NCI-H1930 (cell line): ENCODE measurements at regions not wholly inside any gene's neighbourhood (a gene's known extent, or its start where the extent isn't known, plus 50 kb on each side); places are given as distances from the start of the nearest gene placed in this dataset.

Source experiments
- DNase-seq, 2 experiments: peaks; one replicate each; lab custom pipeline; 2025; lab: John Stamatoyannopoulos, UW

DNA sequence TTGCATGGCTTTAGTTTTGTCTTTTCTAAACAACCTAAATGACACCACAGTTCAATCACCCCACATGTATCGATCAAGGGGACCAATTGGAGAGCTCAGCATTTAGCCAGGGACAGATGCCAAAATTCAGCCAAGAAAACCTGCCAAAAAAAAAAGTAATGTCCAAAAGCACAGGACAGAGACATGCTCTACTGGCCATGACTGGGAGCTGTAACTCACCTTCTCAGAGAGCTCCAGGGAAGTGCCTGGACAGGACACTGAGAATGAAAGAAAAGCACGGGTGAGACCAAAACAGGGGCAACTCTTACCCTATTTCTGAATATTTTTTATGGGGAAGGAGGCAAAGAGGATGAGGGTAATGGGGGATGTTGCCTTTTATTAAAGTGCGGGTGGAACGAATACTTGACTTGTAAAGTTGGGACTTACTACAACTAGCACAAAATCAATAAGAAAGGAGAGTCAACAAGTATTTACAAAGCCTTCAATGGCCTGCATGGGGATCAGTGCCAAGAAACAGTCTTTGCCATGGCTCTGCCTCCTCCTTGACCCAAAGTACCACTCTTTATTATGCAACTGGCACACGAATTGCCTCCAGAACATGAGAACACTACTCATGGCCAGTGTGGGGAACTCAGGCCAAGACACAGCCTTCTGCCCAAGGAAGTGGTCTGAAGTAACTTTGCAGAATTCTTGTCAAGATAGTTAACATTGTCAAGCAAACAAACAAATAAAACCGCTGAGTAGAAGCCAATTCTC lies 72.9 kb upstream of the HK2 start:
- no peak for DNase-seq

DNA sequence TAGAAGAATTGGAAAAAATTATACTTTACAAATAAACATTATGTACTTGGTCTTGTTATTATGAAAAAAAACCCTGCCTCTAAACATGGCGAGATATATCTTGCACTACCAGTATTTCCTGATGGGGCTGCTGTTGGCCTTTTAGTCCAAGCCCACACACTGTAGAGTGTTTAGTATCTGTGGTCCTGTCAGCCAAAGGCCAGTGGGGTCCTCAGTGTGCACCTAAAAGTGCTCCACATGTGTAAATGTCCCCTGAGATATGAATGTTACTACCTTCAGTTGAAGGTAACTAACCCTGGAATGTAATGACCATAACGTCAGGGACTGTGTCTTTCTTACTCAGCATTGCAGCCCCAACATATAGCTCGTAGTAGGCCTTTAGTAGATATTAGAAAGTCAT lies 71.1 kb upstream of the HK2 start:
- DNase-seq: no peak

DNA sequence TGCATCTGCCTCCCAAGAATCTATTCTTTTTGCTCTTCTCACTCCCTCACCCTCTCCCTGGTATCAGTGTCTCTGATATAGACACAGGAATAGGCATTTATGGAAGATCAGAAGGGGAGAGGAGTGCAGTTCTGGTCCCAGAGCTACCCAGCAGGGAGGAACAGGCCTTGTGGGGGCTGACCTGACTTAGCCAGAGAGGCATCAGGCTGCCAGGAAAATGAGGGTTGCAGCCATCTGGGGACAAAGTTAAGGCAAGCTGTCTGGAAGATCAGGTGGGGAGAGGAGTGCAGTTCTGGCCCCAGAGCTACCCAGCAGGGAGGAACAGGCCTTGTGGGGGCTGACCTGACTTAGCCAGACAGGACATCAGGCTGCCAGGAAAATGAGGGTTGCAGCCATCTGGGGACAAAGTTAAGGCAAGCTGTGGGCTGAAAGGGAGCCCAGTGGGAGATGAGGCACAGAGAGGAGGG lies 69.9 kb upstream of the HK2 start:
- DNase-seq: no peak

DNA sequence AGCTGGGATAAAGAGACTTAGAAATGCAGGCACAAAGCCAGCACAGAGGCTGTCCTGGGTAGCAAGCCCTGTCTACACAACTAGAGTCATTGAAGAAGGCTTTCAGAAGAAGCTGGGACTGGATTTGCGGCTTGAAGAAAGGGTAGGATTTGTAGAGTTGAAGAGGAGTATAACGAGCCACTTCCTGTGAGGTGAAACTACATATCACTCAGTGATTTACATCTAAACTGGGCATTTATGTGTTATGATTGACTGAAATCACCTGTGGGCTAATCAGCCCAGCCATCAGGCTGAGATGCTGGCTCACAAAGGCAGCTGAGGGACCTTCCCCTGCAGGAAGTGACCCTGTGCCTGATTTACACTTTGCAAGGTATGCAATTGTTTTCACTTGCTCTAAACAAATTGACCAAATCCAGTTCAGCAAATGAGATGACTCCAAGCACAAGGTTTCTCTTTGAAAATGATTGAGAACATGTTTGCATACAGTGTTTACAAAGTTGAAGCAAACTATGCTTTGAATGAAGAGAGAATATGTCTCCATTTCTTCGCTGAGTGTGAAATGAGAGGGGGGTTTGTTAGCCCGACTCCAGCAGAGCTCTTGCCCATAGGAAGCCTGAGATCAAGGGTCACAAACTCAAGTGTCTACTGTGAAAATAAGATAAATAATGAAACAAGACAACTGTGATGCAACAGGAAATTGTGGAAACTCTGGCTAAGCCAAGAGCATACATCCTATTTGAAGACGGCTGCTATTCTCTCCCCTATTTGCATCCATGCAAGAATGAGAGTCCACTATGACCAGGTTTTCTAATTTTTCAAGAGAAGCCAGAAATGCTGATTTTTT lies 69.3 kb upstream of the HK2 start:
- DNase-seq: no peak

DNA sequence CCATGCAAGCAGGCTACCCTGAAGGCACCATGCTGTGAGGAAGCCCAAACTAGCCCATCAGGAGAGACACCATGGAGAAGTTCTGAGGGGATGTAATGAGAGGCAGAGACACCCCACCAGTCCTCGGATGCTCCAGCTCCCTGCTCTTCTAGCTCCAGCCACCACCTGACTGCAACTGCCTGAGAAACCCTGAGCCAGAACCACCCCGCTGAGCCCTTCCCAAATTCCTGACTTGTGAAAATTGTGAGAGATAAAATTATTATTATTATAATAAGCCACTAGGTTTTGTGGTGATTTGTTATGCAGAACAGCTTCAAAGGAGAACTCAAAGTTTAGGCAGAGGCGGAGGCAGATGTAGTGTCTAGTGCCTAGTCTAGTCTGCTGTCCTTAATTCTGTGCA lies 67.1 kb upstream of the HK2 start:
- DNase-seq: no peak

DNA sequence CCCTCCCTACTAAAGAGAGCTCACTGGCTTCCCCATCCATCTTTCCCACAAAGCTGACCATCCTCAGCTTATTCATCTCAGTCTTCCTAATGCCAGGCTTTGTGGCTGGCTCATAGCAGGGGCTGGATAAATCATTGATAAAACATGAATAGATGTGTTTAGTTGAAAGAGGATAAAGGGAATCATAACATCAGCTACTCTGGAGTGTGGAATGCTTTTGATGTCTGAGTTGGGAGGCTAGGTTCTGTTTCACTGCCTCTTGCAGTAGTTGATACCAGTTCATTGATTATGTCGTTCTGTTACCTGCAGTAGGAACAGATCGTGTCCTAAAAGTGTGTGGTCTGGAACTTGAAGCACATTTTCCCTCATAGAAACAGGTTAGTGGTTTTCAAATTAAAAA lies 66.3 kb upstream of the HK2 start:
- no peak for DNase-seq

DNA sequence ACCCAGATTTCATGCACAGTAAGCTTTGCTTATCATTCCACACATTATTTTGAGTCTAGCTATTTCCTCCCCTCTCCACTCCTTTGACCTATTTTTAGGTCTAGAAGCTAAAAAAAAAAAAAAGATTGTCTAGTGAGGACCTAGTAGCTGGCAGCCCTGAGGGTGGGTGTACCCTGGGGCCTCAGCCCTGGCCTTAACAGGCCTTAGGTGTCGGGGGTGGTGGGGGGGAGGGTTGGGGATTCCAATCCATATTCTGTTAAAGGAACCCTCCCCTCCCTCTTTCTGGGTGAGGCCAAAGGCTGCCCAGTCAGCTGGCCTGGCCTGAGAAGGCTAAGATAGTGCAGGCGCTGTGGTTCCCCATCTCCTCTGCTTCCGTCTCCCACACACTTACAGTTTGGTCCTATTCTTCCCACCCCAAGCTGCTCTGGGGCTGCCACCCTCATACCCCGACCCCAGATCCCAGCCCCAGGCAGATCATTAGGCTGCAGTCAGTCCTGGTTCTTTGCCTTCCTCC lies 65.5 kb upstream of the HK2 start:
- no peak for DNase-seq

DNA sequence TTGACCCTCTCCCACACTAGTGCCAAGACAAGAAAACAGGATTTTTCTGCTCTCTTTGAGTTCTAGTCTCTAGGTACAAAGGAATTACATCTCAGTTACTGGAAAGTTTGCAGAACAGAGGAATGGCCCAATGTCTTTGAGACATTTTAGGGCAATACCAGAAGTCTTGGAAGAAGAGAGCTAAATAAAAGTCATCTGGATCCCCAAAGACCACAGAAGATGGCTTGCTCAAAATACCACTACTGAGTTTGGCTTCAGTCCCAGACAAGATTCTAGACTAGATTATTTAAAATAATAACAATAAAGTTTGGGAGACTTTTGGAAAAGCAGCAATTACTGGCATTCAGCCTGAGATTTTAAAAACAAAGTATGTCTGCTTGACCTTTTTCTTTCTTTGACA lies 61.9 kb upstream of the HK2 start:
- DNase-seq: no peak

DNA sequence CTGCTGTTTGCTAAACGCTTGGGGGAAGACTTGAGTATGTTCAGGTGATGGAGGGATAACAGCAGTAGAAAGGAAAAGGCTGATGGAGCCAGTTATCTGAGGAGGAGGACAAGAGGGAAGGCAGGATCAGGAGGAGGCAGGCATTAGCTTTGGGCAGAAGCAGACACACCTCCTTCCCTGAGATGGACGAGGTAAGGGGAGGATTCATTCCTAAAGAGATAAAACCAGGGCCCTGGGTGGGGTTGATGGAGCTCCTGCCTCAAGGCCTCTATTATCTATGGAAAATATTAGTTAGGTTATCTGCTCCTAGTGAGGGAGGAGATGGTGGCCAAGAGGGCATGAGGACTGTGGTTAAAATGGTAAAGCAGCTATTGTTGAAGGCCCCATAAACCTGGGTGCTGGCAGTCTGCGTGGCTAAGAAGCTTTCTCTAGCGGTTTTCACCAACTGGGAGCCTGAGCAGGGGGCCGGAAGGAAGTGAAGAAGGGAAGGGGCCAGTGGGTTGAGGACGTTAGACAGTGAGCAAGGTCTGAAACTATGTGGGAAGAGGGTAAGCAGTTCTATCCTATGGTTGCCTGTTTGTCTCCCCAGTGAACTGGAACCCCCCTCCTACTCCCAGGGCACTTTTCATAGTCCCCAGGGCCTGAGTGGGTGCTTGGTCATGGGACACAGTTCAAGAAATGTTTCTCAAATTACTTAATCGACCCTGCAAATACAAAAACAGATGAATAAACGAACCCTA lies 56.6 kb upstream of the HK2 start:
- no peak for DNase-seq

DNA sequence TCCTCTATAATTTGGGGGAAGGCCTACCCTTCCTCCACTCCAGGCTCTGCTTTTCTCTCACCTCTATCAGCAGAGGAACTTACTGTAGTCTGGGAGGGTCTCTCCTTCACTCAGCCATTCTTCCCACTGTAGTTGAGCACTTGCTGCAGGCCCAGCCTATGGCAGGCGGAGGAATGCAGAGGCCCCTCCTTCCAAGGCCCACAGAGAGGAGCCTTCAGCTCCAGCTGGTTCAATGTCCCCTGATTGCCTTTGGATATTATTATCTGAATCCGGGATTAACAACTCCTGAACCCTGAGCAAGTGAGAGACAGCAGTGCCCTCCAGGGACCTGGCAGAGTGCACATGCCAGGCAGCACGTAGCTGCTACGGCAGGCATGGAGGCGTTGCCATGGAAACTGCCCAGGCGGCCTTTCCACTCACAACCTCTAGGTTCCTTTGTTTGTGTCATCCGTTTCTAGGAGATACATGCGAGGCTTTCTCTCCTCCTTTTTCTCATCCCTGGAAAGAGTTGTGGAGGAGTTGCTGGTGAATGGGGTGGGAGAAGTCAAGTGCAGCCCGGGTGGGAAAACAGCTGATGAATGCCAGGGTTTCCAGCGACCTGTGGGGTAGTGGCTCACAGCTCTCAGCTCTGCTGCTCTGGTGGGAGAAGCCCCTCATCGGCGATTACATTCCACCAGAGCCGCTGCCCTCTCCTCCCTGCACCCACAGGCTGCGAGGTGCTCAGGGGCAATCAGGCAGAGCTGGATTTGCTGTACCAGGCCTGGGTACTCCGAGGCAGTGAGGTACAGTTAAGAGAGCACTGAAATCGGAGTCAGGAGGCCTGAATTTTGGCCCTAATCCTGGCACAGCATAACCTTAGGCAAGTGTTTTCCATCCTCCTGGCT lies 55.3 kb upstream of the HK2 start:
- DNase-seq: peak; percentile 34 to 75

DNA sequence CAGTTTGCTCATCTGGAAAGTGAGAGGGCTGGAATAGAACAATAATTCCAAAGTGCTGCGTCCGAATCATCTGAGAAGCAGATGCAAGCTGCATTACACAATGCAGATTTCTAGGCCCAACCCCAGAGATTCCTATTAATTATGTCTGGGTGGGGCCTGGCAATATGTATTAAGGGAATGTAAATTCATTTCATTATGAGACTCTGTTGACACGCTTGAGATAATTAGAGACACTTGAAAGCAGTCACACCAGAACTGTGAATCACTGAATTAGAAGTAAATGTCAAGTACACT lies 54.7 kb upstream of the HK2 start:
- no peak for DNase-seq

DNA sequence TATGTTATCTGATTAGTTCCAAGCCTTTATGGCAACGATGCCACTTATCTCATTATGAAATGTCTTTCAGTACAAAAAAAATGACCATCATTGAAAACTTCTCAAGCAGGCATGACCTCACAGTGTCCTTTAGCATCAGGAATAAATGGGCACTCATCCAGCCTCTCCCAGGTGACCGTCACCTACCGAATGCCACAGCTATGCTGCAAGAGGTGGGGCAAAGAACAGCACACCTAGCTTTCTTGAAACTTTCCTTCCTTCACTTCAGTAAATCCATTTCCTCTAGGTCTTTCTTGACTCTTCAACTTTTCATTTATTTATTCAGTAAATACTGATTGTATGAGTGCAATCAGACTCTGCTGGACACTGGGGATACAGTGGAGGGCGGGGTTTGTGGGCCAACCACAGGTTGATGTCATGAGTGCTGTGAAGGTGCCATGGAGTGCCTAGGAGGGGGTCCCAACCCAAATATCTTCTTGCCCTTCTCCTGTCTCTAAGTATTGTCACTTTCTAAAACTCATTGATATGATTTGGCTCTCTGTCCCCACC lies 54.3 kb upstream of the HK2 start:
- no peak for DNase-seq
